ENCODE measurements at regions not wholly inside any gene's neighbourhood (a gene's known extent, or its start where the extent isn't known, plus 50 kb on each side); places are given as distances from the start of the nearest gene placed in this dataset.

GRCh38 chr2:425243-425642 lies 137.4 kb upstream of the ALKAL2 start:
- intact Hi-C loops (cut with DNase I) = no loop called here
- no peak for ATAC-seq
- DNase-seq (ENCODE audit: missing footprints) = no peak

DNA sequence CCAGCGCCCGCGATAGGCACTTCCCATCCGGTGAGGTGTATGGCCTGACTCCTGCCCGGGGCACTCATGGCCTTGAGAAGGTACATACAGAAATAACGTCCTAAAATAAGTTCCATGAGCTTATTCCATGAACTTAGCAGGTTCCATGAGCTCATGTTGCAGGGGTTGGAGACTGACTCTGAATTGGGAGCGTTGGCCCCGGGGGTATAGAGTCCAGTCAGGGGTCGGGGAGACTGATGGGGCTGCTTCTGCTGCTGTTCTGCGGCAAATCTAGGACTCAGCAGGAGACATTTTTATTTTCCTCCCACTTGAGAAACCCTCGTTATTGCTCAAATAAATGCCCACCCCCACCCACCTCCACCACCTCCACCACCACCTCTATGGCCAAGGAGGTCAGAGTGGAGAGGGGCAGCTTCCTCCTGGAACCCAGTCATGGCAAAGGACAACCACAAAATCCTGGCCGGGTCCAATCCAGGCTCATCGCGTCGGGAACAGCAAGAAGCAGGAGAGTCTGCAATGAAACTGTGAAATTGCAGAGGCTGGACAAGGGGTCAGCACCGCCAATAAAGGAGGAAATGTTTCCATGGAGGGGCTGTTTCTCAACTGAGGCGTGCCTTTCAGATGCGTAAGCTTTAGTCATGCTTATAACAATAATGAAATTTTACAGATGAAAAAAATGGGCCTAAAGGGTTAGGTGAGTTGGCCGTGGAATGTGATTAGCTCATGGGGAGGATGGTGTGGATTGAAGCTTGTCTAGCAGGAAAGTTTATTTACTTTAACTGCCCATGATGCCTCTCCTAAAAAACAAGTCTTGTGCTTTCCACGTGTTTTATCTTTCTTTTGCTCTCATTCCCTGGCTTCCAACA lies 136.6 kb upstream of the ALKAL2 start:
- DNase-seq (ENCODE audit: missing footprints) (no peak), ATAC-seq (no peak)
- intact Hi-C loops (cut with DNase I) = no loop called here

DNA sequence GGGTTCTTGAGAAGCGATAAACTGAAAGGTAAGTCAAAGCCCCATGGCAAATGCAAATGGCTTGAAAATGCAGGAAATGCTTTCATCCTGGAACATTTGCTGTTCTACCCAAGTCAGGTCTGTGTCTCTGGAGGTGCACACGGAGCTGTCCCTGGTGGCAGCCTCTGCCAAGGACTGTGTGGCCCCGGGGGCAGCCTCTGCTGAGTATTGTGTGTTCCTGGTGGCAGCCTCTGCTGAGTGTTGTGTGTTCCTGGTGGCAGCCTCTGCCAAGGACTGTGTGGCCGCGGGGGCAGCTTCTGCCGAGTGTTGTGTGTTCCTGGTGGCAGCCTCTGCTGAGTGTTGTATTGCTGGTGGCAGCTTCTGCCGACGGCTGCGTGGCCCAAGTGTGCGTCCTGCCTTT lies 135.6 kb upstream of the ALKAL2 start:
- ATAC-seq = no peak

GRCh38 chr2:422676-423435 lies 135.0 kb upstream of the ALKAL2 start:
- DNase-seq (ENCODE audit: missing footprints) = no peak
- intact Hi-C loops (cut with DNase I) = no loop called here
- no peak for ATAC-seq

More for the DNA sequence above, 135.6 kb upstream of the ALKAL2 start:
- intact Hi-C loops (cut with DNase I) = no loop called here
- DNase-seq (ENCODE audit: missing footprints) = no peak

GRCh38 chr2:421406-421805 lies 133.5 kb upstream of the ALKAL2 start:
- intact Hi-C loops (cut with DNase I) = no loop called here
- DNase-seq (ENCODE audit: missing footprints) (no peak), ATAC-seq (no peak)

DNA sequence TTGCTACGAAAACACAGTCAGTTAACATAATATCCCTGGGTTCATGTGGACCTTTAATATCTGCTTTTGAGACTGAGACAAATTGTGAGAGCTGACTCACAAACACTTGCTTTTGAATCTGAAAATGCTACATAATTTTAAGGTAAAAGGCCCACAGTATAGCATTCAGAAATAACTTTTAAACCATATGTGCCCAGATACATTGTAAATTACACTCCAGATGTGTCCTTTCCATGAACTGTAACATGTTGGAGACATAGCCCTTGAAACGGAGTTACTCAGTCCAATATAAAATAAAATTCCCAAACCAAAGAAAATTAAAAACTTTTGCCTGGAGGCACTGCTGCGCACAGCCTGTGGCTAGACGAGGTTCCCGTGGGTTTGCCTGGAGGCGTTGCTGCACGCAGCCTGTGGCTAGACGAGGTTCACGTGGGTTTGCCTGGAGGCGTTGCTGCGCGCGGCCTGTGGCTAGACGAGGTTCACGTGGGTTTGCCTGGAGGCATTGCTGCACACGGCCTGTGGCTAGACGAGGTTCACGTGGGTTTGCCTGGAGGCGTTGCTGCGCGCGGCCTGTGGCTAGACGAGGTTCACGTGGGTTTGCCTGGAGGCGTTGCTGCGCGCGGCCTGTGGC lies 131.9 kb upstream of the ALKAL2 start:
- DNase-seq (ENCODE audit: missing footprints) = no peak
- ATAC-seq = no peak
- intact Hi-C loops (cut with DNase I) = no loop called here

GRCh38 chr2:417662-418061 lies 129.8 kb upstream of the ALKAL2 start:
- intact Hi-C loops (cut with DNase I) = no loop called here
- DNase-seq (ENCODE audit: missing footprints) = no peak
- ATAC-seq = no peak

DNA sequence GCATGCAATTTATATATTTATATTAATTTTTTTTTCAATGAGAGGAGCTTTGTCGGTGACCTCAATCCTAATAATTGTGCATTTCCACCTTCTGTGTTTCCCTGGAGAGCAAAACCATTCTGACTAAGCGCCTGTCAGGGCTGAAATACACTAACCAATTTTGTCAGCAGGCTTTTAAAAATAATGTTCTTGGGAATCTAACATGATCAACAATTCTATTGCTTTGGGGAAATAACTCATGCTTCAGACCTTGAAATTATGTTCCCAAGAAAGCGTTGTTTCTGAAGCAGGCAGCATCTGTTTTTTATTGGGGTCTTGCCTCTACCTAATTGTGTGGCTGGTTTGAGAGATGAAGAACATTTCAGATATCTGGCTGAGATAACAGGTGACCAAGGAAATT lies 129.1 kb upstream of the ALKAL2 start:
- no peak for ATAC-seq
- intact Hi-C loops (cut with DNase I) = no loop called here
- no peak for DNase-seq (ENCODE audit: missing footprints)

- no peak for ATAC-seq
- intact Hi-C loops (cut with DNase I) = no loop called here
- DNase-seq (ENCODE audit: missing footprints) = no peak
Observed at GRCh38 chr2:415986-416610, 128.2 kb upstream of the ALKAL2 start.

DNA sequence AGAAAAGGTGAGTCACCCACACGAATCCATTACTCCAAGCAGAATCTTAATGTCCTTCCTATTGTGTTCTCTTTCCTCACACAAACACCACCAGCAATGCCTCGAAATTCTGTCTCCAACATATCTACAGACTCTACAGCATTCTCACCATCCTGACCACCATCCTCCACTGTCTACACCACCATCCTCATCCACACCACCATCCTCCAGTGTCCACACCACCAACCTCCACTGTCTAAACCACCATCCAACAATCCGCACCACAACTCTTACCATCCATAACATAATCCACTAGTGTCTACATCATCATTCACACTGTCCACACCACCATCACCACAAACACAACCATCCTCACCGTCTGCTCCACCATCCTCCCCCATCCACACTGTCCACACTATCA lies 121.6 kb upstream of the ALKAL2 start:
- ATAC-seq (no peak), DNase-seq (ENCODE audit: missing footprints) (no peak)
- intact Hi-C loops (cut with DNase I) = no loop called here

DNA sequence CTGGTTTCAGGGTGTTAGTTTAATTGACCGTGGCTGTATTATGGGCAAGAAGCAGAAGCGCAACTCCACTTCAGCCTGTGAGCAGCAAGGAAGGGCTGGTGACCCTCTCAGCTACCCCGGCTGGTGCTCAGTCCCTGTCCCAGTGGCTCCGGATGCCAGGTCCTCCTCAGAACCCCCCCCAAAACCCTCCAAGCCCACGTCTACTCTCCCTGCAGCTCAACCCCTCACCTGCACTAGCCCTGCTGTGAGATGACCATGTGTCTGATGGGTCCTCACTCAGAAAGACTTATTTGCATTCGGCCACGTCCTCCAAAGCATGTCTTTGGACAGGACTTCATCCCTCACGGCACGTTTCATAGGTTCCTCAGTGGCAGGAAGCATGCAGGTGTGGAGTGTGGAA lies 119.7 kb upstream of the ALKAL2 start:
- no peak for DNase-seq (ENCODE audit: missing footprints)
- intact Hi-C loops (cut with DNase I) = no loop called here
- no peak for ATAC-seq

DNA sequence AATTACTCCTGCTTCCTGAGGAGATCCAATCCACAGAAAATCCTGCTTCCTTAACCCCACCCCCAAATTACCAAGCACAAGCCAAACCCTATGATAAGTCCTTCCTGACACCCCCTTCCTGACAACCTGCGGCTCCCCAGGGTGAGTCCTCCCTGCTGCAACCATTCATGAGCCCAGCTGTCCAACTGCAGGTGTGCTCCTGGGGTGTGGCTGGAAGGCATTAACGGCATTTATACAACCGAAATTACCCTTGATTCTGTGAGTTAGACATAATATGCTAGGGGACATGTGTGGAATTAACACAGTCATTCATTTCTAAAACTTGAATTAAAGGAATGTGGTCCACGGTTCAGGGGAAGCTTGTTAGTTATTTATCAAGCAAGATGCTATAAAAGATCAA lies 119.0 kb upstream of the ALKAL2 start:
- DNase-seq (ENCODE audit: missing footprints) (no peak), ATAC-seq (no peak)
- intact Hi-C loops (cut with DNase I) = no loop called here

GRCh38 chr2:406231-406630 lies 118.3 kb upstream of the ALKAL2 start:
- ATAC-seq (no peak), DNase-seq (ENCODE audit: missing footprints) (no peak)
- intact Hi-C loops (cut with DNase I) = no loop called here

DNA sequence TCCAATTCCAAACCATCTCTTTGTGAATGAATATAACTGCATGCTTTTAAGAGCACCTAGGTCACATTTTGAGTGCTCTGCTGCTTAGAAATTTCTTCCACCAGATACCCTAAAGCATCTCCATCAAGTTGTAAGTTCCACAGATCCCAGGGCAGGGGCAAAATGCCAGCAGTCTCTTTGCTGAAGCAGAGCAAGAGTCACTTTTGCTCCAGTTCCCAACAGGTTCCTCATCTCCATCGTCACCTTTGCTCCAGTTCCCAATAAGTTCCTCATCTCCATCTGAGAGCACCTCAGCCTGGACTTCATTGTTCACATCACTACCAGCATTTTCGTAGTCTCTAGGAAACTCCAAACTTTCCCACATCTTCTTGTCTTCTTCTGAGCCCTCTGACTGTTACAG lies 116.7 kb upstream of the ALKAL2 start:
- DNase-seq (ENCODE audit: missing footprints) (no peak), ATAC-seq (no peak)
- intact Hi-C loops (cut with DNase I) = no loop called here

DNA sequence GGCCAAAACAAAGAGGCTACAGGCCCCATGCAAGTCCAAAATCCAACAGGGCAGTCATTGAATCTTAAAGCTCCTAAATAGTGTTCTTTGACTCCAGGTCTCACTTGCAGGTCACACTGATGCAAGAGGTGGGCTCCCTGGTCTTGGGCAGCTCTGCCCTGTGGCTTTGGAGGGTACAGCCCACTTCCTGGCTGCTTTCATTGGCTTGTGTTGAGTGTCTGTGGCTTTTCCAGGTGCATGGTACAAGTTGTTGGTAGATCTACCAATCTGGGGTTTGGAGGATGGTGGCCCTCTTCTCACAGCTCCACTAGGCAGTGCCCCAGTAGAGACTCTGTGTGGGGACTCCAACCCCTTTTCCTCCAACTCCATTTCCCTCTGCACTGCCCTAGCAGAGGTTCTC lies 115.8 kb upstream of the ALKAL2 start:
- no peak for ATAC-seq
- intact Hi-C loops (cut with DNase I) = no loop called here

GRCh38 chr2:402721-403120 lies 114.8 kb upstream of the ALKAL2 start:
- intact Hi-C loops (cut with DNase I) = no loop called here
- ATAC-seq = no peak
- no peak for DNase-seq (ENCODE audit: missing footprints)

More for the DNA sequence above, 115.8 kb upstream of the ALKAL2 start:
- no peak for DNase-seq (ENCODE audit: missing footprints)

- no peak for ATAC-seq
- intact Hi-C loops (cut with DNase I) = no loop called here
- DNase-seq (ENCODE audit: missing footprints) = no peak
Observed at GRCh38 chr2:402206-402605, 114.3 kb upstream of the ALKAL2 start.

GRCh38 chr2:401019-401679 lies 113.3 kb upstream of the ALKAL2 start:
- ATAC-seq (no peak), DNase-seq (ENCODE audit: missing footprints) (no peak)
- intact Hi-C loops (cut with DNase I) = no loop called here

- no peak for ATAC-seq
- intact Hi-C loops (cut with DNase I) = no loop called here
Observed at GRCh38 chr2:397926-398325, 110.0 kb upstream of the ALKAL2 start.

More at GRCh38 chr2:397926-398325, 110.0 kb upstream of the ALKAL2 start:
- no peak for DNase-seq (ENCODE audit: missing footprints)
